EH (cell line): ENCODE measurements at regions not wholly inside any gene's neighbourhood (a gene's known extent, or its start where the extent isn't known, plus 50 kb on each side); places are given as distances from the start of the nearest gene placed in this dataset.

Experiments used
- DNase-seq: peaks from one replicate; pipeline ENCODE4 v3.0.0-alpha.2; 2015; ENCODE audit warnings: low read depth

DNA sequence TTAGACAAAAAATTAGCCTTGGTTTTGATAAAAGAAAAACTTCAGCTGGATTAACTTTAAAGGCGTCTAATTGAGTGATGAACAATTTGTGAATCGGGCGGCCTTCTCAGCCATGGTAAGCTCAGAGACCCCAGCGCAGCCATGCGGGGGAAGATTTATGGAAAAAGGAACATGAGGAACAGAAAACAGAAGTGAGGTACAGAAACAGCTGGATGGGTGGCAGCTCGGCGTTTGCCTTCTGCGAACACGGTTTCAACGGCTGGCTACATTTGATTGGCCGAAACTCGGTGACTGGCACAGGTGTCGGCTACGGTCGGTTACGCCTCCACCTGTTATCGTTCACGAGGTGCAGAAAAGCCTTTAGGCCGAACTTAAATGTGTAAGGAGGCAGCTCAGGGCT, 401.4 kb upstream of the FAT1 start:
- no peak for DNase-seq

DNA sequence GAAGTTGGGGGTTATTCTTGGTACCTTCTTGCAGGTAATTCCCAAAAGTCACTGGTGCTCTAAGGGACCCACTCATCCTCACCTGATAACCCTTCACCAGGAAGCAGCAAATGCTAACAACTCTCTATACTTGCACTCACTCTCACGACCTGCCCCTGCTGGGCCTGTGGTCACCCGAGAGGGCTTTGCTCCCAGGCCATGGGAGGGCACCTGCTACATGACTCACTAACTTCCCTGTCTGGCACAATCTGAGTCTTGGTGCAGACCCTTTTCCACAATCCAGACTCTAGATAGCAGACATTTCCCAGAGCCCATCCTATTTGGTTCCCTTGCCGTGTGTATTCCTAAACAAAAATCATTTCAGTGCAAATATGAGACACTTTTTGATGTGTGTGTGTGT, 403.8 kb upstream of the FAT1 start:
- DNase-seq = peak; percentile 7

DNA sequence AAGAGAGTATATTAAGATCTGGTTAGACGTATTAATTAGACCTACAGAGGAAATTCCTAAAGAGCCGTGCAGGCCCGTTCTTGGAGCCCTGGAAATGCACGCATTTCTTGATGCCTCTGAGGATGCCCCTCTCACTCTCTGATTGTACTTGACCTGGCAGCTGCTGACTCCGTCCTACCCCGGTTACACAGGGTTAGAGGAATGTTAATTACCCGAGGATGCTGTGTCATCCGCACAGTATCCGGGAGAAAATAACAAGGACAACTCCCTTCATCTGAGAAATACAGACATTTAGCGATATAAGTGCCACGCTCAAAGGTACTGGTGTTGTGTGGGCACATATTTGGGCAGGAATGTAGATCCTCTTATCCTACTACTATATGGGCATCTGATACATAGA, 404.6 kb upstream of the FAT1 start:
- DNase-seq = peak; percentile 98

DNA sequence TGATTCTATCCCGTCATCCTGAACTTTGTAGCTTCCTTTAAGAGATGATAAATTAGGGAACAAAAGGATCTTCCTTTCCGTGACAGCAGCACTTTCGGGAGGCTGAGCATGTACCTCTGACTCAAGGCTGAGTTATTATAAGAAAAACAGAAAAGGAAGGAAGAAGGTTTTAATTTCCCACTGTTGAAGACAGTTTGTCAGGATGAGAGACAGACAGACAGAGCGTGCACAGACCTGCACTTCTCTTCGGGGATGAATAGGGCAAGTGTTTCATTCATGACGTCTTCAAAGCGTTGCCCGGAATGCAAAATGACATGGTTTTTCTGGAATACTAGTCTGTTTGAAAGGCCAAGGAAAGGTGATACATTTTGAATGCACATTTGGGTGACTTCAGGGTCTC, 405.3 kb upstream of the FAT1 start:
- DNase-seq = peak; percentile 97

DNA sequence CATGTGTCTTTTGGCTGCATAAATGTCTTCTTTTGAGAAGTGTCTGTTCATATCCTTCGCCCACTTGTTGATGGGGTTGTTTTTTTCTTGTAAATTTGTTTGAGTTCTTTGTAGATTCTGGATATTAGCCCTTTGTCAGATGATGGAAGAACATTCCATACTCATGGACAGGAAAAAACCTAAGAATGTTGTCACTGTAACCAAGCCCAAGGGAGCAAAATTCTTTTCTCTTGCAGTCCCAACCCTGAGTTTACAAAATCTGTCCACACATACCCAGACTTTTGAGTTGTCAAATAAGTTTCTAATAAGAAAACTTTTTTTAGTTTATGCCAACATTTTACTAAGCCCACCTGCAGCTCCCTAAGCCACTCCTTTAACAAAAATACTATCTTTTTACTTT, 408.2 kb upstream of the FAT1 start:
- DNase-seq = peak; percentile 56

DNA sequence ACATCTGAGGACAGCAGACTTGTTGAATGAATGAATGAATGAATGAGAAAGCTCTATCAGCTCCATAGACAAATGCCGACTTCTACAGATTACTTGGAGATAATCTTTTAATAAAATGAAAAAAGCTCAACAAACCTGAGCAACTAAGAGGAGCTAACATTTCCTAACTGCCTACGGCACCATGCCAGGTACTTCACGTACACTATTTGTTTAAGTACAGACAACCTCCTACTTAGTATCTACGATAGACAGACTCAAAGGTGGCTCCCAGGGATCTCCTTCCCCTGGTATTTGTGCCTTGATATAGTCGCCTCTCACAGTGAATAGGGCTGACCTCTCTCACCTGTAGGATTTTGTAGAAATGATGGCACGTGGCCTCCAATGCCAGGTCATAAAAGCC, 412.2 kb upstream of the FAT1 start:
- DNase-seq = no peak

DNA sequence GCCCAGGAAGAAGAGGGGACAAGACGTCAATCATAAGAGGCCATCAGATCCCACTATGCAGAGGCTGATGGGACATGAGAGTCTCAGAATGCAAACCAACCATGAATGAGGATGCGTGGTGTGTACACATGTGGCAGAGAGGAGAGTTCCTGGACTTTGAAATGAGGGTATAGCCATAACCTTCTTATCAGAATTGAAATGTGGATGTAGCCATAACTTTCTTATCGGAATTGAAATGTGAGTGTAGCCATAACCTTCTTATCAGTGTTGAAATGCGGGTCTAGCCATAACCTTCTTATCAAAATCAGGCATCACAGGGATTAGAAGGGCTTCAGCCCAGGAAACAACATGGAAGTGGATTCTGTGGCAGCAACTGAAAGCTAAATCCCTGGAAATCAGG, 415.5 kb upstream of the FAT1 start:
- DNase-seq = no peak

DNA sequence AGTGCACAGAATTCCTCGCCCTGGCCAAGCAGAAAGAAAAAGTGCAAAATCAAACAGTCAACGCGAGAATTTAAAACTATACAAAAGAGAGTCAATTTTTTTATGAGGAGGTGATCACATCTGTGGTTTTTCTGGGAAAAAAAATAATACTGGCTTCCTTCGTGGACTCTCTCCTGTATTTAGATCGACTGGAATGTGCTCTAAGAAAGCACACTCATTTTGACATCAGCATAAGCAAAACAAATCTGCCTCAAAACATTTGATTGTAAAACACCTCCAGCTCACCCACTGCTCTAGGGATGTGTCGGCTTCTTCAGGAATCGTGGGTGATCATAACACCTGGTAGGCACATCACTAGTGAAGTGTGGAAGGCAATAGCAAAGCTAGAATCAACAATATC, 417.4 kb upstream of the FAT1 start:
- DNase-seq = peak; percentile 61

DNA sequence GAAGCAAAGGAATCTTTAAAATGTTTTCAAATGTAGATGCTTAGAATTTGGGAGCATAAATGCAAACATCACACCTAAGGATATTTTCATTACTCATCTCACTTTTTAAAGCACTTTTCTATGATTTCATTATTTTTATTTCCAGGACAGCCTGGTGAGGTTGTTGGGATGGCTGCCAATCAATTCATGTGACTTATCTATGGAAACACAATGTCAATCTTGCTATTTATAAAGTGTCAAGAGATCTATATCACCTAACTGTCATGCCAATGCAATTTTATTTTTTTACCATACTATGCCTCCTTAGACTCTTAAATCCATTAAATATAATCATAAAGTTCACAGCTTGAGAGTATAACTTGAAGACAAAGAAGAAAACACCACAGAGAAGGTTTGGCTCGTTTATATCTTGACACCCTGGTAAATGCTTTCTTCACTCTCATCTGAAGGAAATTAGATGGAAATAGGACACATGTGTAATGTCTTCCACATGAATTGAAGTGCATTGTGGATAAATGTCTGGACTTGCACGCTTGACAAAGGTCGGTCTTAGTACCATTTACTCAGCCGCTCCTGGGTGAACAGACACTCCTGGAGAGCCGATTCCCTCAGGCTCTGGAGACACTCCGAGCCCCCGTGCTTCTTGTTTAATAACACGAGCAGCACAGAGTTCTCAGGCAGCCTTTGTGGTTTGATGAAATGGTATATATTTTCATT, 425.7 kb upstream of the FAT1 start:
- peak; percentile 22 for DNase-seq

DNA sequence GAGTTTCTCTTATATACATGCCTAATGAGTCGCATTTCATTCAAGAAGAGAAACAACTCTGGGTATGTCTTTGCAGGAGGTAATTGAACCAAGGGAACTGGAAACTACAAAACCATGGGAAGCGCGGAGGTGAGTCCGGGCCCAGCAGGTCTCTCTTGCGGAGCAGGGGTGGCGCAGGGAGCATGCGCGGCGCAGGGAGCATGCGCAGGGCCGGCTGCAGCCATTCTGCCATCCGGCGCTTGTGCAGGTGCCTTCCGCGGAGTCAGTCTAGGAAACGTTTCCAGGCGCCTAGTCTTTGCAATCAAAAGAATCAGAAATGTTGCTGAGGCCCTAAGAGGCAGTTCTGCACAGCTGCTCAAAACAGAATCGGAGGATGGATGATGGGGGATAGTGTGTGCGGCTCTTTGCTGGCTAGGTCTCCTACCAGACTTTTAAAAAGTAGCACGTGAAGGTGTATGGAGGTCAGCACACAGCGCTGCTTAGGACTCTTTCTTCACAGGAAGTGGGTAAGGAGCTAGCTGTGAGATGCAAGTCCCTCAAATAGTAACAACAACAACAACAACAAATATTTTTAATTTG, 433.8 kb upstream of the FAT1 start:
- no peak for DNase-seq

DNA sequence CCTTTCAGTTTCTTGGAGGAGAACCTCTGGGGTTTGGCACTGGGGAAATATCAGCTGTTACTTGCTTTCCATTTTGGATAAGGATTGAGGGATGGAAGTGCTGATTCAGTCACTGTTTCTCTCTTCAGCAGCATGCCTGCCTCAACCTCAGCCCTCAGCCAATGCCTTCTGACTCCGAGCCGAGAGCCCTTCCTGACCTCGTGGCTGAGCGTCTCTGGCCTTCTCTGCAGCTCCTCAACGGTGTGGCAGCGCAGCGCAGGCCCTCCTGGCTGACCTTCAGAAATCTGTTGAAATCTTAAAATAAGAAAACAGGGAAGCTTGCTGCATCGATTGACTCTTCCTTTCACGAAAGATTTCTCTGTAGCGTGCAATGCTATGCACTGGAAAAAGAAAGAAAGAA, 434.3 kb upstream of the FAT1 start:
- DNase-seq = no peak

DNA sequence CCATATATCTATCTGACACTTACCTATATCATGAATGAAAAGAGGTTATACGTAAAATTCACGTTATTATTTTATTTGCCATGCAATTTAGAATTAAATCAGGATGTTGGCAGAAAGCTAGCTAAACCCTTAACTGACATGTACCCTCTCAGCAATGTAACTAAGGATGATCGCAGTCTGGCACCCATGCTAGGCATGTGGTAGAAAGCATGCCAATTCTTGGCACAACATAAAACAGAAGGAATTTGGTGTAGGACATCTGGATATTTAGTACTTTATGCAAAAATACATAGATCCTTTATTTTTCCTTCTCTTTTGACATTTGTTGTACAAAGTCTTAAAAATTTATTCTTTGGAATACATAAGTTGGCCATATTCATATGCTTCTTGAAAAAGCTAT, 436.8 kb upstream of the FAT1 start:
- DNase-seq = no peak

DNA sequence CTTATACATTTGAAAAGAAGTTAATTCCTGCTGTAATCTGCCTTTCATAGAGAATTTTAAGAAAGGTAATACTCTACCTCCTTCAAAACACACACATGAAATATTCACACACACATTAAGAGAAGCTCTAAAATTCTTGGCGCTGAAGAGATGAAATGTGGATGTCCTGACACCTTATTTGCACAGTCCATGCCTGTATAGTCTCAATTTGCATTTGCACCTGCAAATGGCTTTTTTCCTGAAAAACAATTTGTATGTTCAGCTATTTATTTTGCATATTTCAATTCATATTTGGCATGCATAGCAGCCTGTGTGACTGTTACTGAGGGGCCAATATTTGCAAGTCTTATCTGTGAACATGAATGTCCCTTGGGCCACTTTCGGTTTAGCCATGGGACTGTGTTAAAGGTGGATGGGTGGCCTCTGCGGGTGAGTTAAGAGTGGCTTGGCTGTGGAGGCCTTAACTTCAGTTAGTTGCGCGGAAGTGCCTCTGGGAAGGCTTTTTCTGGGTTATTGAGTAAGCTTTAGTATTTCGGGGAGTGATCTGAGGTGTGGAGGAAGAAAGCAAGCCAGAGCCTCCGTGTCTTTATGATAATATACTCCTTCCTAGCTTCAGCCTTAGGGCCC, 443.3 kb upstream of the FAT1 start:
- DNase-seq = no peak

DNA sequence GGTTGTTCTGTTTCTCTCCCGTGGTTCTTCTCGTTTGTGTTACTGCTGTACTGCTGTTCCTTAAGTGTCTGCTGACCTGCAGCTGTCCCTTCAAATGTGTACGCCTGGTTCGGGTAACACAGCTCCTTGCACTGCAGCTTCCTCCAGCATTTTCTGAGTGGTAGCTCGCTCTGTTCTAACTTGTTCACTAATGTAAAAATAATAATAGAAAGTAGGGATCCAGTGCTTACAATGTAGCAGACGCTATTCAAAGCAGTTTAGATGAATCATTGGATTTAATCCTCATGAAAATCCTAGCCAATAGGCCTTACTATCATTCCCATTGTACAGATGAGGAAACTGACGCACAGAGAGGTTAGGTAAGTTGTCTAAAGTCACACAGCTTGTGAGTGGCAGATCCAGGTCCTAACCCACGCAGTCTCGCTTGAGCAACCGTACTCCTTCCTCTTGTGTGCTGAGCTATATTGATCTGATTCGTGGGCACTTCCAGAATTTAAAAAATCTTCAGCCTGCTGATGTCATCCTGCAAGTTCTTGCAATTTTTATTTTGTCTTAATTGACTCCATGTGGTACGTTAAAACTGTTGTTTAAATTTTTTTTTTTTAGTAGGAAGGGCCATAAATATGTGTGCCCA, 448.2 kb upstream of the FAT1 start:
- no peak for DNase-seq

DNA sequence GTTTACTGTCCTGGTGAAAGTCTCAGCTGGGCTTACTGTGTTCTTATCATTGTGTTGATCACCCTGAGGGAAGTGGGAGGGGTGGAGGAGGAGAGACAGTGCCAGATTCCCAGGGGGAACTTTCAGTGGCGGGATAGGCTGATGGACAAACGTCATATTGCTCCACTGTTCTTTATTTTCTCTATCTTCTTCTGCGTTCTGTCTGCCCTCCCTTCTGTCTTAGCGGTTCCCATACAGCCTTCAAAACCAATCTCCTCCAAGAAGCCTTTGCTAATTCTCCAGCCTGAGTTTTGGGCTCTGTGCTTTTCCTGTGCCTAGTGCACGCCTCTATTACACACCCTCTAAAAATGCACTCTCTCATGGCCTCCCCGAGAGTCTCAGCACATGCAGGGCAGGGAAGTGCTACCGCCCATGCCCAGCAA, 448.7 kb upstream of the FAT1 start:
- DNase-seq = peak; percentile 98

DNA sequence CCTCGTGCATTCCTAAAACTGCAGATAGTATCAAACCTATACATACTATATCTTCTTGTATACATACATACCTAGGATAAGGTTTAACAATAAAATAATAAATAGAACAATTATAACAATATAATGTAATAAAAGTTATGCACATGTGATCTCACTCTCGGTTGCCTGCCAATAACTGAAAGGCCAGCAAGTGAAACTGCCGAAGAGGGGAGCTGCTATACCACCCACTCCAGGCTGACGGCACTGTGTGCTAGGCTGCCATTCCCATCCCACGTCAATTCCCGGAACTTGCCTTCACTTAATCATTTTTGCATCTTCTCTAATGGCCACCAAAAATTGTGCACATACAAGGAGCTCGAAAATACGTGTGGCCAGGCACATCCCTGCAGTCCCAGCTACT, 451.1 kb upstream of the FAT1 start:
- no peak for DNase-seq

DNA sequence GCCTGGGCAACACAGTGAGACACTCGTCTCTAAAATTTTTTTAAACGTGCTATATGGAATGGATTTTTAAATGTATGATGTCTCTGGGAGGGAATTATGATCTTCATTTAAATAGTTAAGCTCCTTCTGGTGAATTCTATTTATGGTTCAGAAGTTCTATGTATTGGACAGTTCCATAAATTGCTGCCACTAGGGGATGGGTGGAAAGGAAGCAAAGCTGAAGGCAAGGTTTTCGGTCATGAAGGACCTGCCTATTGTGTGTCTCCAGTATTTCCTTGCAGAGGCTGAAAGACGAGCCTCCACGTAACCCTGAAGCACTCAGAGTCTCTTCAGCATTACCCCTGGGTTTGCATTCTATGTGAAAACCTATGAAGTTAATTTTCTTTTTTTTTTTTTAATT, 451.5 kb upstream of the FAT1 start:
- DNase-seq = peak; percentile 29

DNA sequence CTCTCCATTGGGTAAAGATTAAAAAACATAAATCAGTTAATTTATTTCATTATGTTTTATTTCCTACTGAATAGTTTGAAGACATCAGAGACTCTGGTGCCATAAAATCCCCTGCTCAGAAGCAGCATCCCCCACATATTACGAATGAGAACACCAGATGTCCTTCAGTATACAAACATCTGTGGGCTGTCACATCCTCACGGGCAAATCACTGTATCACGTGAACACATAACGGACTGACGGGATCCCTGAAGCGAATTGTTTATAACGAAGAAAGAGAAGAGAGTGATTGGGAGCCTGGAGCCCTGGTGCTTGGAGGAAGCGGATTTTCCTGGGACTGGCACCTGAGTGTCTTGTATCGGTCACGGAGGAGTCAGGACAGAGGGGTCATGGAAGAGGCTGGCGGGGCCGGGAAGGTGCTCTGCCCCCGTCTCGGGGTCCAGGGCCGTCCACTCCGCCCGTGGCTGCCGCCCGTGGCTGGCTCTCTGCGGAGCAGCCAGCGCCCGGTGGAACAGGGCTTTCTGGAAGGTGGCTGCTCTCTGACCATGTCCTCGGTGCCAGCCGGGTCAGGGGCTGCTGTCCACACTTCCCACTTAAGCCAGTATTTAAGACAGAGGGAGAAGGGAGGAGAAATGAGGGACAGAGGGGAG, 452.7 kb upstream of the FAT1 start:
- no peak for DNase-seq

DNA sequence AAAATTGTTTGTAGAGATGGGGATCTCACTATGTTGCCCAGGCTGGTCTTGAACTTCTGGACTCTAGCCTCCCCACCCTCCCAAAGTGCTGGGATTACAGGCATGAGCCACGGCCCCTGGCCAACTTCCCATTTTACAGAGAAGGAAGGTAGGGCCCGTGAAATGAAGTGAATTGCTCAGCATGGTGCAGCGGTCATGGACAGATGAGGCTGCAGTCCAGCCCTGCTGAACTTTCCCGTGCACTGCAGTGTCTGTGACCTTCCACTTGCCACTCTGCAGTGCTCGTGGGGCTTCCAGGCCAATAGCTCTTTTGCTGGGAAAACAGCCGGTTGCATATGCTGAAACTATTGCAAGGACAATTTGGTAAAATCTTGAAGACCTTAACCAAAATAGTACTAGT, 454.4 kb upstream of the FAT1 start:
- no peak for DNase-seq

DNA sequence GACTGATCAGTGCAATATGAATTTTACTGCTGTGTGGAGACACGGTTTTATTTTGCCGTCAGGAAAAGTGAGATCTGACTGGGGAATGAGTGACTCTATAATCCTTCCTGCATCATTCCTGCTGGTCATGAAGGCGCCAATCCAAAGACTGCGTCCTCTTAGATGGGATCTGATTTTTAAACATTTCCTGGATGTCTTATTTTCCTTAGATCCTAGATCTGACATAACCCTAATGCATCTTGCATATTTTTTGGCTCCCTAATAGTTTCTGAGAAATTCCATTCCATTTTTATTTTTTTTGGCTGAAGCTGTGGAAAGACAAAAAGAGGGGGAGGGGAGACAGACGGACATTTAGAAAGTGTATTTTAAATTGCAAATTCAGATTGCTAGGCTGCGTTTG, 454.9 kb upstream of the FAT1 start:
- DNase-seq = peak; percentile 10

DNA sequence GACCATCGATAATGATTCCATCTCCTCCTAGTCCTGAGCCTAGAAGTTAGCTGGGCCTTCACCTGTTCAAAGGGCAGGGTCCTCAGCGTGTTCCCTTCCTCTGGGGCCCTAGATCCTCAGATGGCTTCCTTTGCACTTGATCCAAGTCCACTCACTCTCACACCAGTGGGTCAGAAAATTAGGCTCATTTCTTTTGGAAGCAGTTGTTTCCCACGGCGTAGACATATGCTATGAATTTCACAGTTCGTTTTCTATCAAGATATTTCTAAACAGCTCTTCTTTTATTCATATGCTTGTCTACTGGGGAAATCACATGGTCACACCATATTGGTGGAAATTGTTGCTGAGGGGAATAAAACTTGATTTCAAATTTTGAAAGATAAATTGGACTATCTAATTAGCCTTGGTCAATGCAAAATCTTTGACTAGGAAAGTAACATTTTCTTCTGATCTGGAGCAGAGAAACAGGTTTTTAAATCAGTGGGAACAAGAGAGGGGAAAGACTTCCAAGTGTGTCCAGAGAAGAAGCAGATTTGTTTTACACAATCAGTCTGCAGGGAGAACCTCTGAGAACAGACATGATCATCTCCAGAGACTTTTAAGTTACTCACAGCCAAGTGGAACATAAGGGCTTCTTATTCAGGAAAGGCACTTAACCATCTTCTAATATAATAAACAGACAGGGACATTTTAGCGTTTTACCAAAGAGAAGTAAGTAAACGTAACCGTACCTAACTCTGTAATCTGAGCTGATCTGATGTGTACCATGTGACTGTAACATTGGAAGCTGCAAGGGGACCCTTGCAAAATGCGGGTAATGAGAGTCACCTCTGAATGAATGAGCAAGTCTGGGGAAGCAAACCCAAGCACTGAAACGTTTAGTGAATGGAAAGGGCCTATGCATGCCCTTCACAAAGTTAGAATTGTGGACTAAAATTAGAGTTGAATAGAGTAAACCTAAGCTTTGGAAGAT, 455.7 kb upstream of the FAT1 start:
- no peak for DNase-seq

DNA sequence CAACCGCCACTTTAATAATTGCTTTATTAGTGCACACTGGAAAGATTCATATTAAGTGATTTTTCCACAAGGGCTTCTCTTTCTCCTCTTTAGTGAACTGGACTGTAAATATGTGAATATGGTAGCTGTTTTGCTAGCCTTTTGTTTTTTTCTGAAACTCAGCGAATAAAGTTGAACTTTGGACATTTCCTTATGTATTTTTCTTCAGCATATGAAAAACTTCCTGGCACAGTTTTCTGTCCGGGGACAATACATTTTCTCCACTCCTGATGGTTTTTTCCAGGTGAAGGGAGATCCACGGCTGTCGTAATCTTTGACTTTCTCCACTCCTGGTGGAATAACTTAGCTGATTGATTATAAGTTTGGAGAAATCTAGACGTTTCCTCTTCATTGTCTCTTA, 457.4 kb upstream of the FAT1 start:
- DNase-seq = no peak
